Nephron (organoid): ENCODE measurements at regions not wholly inside any gene's neighbourhood (a gene's known extent, or its start where the extent isn't known, plus 50 kb on each side); places are given as distances from the start of the nearest gene placed in this dataset.

Experiments
- H3K27ac Mint-ChIP-seq, 3 experiments: 2 replicates each; pipeline ENCODE4 v1.8.0; 2020; ENCODE audit warnings: mixed read lengths in 3 of 3, mild to moderate bottlenecking in 2 of 3, moderate library complexity in 1 of 3
- H3K27me3 Mint-ChIP-seq: 2 replicates; pipeline ENCODE4 v1.8.0; 2021; ENCODE audit warnings: low read depth, mild to moderate bottlenecking, moderate library complexity, mixed read lengths
- H3K36me3 Mint-ChIP-seq: 2 replicates; pipeline ENCODE4 v1.8.0; 2020; ENCODE audit warnings: low read depth, mixed read lengths
- H3K4me1 Mint-ChIP-seq: 2 replicates; pipeline ENCODE4 v1.8.0; 2020; ENCODE audit warnings: mixed read lengths
- H3K4me3 Mint-ChIP-seq, 3 experiments: 2 replicates each; pipeline ENCODE4 v1.8.0; 2020; ENCODE audit warnings: mild to moderate bottlenecking in 3 of 3, mixed read lengths in 3 of 3, moderate library complexity in 2 of 3
- H3K9me3 Mint-ChIP-seq: 2 replicates; pipeline ENCODE4 v1.8.0; 2020; ENCODE audit warnings: mixed read lengths
- CTCF ChIP-seq, 3 experiments: fragments of 200-600 bp; sonication (generic); IDR thresholded peaks; one replicate each; pipeline ENCODE4 v1.5.0; 2021; ENCODE audit warnings: antibody characterized with exemption in 3 of 3; ENCODE audit not compliant: unreplicated experiment in 3 of 3

GRCh38 chr12:76152181-76152807 lies 67.8 kb upstream of the NAP1L1 start:
- TF ChIP-seq CTCF (IDR thresholded peaks at IDR 0.05; ENCODE audit: unreplicated experiment in 3 of 3), result no peak
- Mint-ChIP-seq H3K27ac (no peak overlapping the region), H3K4me1 (no peaks in the 10 kb centered on the region), H3K27me3 (no peaks in the 10 kb centered on the region), H3K4me3 (no peak overlapping the region), H3K36me3 (no peaks in the 10 kb centered on the region), H3K9me3 (no peaks in the 10 kb centered on the region)

GRCh38 chr12:76144245-76144549 lies 59.7 kb upstream of the NAP1L1 start:
- TF ChIP-seq CTCF (IDR thresholded peaks at IDR 0.05; ENCODE audit: unreplicated experiment in 3 of 3), result no peak
- Mint-ChIP-seq H3K36me3 (no peaks in the 10 kb centered on the region), H3K4me3 (no peak overlapping the region), H3K4me1 (peaks cover 10% of the 10 kb centered on the region), H3K27ac (peak overlapping the region; percentile 9 to 52 (median 29)), H3K27me3 (no peaks in the 10 kb centered on the region), H3K9me3 (no peaks in the 10 kb centered on the region)

GRCh38 chr12:76143343-76144244 lies 59.1 kb upstream of the NAP1L1 start:
- H3K27me3 Mint-ChIP-seq, result no peaks in the 10 kb centered on the region
- peaks cover 10% of the 10 kb centered on the region for H3K4me1 Mint-ChIP-seq
- H3K27ac Mint-ChIP-seq, result peak overlapping the region; percentile 9 to 52 (median 29)
- H3K36me3 Mint-ChIP-seq, result no peaks in the 10 kb centered on the region
- no peaks in the 10 kb centered on the region for H3K9me3 Mint-ChIP-seq
- H3K4me3 Mint-ChIP-seq, result no peak overlapping the region
- no peak for TF ChIP-seq CTCF (IDR thresholded peaks at IDR 0.05; ENCODE audit: unreplicated experiment in 3 of 3)

GRCh38 chr12:76142305-76142704 lies 57.8 kb upstream of the NAP1L1 start:
- no peaks in the 10 kb centered on the region for H3K36me3 Mint-ChIP-seq
- H3K9me3 Mint-ChIP-seq, result peaks cover 10% of the 10 kb centered on the region
- no peaks in the 10 kb centered on the region for H3K27me3 Mint-ChIP-seq
- no peak overlapping the region for H3K4me3 Mint-ChIP-seq
- TF ChIP-seq CTCF (IDR thresholded peaks at IDR 0.05; ENCODE audit: unreplicated experiment in 3 of 3), result no peak
- H3K27ac Mint-ChIP-seq, result no peak overlapping the region
- peaks cover 10% of the 10 kb centered on the region for H3K4me1 Mint-ChIP-seq

GRCh38 chr12:76138656-76139055 lies 54.2 kb upstream of the NAP1L1 start:
- H3K27ac Mint-ChIP-seq, result no peak overlapping the region
- no peak overlapping the region for H3K4me3 Mint-ChIP-seq
- no peak for TF ChIP-seq CTCF (IDR thresholded peaks at IDR 0.05; ENCODE audit: unreplicated experiment in 3 of 3)
- no peaks in the 10 kb centered on the region for H3K36me3 Mint-ChIP-seq
- no peaks in the 10 kb centered on the region for H3K27me3 Mint-ChIP-seq
- peaks cover under 1% of the 10 kb centered on the region for H3K4me1 Mint-ChIP-seq
- H3K9me3 Mint-ChIP-seq, result peaks cover 15% of the 10 kb centered on the region
